Lung (tissue), 11 donors: ENCODE measurements at regions not wholly inside any gene's neighbourhood (a gene's known extent, or its start where the extent isn't known, plus 50 kb on each side); places are given as distances from the start of the nearest gene placed in this dataset.

Experiments used
- ATAC-seq: fragments of 200-7000 bp; cut with Tn5 transposase; one replicate; pipeline ENCODE4 v1.9.1; 2020; ENCODE audit warnings: moderate number of reproducible peaks; ENCODE audit not compliant: insufficient read depth, low FRiP score
- DNase-seq, 3 donors: peaks; one replicate each; pipeline ENCODE4 v3.0.0-alpha.2; 2013 to 2017
- H3K27ac ChIP-seq, 2 donors: one replicate each; pipeline ENCODE4 v1.5.1; 2013; ENCODE audit warnings: mild to moderate bottlenecking in 2 of 2, moderate library complexity in 2 of 2, control low read depth in 1 of 2, inconsistent platforms in 1 of 2, low read depth in 1 of 2, low read length in 1 of 2
- H3K27me3 ChIP-seq, 3 donors: one replicate each; pipeline ENCODE4 v1.5.1; 2013; ENCODE audit warnings: low read length in 2 of 3; ENCODE audit not compliant: control insufficient read depth in 3 of 3, insufficient read depth in 3 of 3
- H3K36me3 ChIP-seq, 4 donors: one replicate each; pipeline ENCODE4 v1.5.1; 2013; ENCODE audit warnings: low read length in 4 of 4, mild to moderate bottlenecking in 1 of 4, moderate library complexity in 1 of 4; ENCODE audit not compliant: control insufficient read depth in 4 of 4, insufficient read depth in 4 of 4
- H3K4me1 ChIP-seq, 5 donors: one replicate each; pipeline ENCODE4 v1.5.1; 2013; ENCODE audit warnings: low read length in 5 of 5, mild to moderate bottlenecking in 2 of 5, moderate library complexity in 1 of 5; ENCODE audit not compliant: control insufficient read depth in 5 of 5, insufficient read depth in 5 of 5
- H3K4me3 ChIP-seq: one replicate; pipeline ENCODE4 v1.5.1; 2013; ENCODE audit warnings: mild to moderate bottlenecking, control low read depth, moderate library complexity
- H3K9ac ChIP-seq, 2 donors: one replicate each; pipeline ENCODE4 v1.5.1; 2013; ENCODE audit warnings: low read length in 2 of 2, control low read depth in 1 of 2; ENCODE audit not compliant: insufficient read depth in 1 of 2
- H3K9me3 ChIP-seq, 4 donors: one replicate each; pipeline ENCODE4 v1.5.1; 2013; ENCODE audit warnings: low read length in 3 of 4, mild to moderate bottlenecking in 1 of 4, moderate library complexity in 1 of 4; ENCODE audit not compliant: control insufficient read depth in 4 of 4, insufficient read depth in 3 of 4
- WGBS, 2 donors: extraction: QIAGEN DNeasy Blood & Tissue Kit; methylation state at CpG; one replicate each; pipeline ENCODE4 v1.1.7; 2013; 5-methylcytosine and 5-hydroxymethylcytosine counted together
- TF ChIP-seq, protein P1 (sequence below): IDR thresholded peaks from 2 replicates; pipeline ENCODE4 v1.5.1; 2012; ENCODE audit warnings: mild to moderate bottlenecking; ENCODE audit errors: control extremely low read depth, extremely low read depth
- donor health status: control.
- donor health status: control.
- donor health status: Bipolar disorder and iron deficiency.
- donor health status: healthy.
- donor health status: DM: yes; HTN: yes; CAD: no.

GRCh38 chr4:177220376-177220775, 89.3 kb upstream of the NEIL3 start:
- ATAC-seq (no peak), DNase-seq (no peak)
- H3K27me3 ChIP-seq = no peaks in the 10 kb centered on the region
- TF ChIP-seq, protein P1, sequence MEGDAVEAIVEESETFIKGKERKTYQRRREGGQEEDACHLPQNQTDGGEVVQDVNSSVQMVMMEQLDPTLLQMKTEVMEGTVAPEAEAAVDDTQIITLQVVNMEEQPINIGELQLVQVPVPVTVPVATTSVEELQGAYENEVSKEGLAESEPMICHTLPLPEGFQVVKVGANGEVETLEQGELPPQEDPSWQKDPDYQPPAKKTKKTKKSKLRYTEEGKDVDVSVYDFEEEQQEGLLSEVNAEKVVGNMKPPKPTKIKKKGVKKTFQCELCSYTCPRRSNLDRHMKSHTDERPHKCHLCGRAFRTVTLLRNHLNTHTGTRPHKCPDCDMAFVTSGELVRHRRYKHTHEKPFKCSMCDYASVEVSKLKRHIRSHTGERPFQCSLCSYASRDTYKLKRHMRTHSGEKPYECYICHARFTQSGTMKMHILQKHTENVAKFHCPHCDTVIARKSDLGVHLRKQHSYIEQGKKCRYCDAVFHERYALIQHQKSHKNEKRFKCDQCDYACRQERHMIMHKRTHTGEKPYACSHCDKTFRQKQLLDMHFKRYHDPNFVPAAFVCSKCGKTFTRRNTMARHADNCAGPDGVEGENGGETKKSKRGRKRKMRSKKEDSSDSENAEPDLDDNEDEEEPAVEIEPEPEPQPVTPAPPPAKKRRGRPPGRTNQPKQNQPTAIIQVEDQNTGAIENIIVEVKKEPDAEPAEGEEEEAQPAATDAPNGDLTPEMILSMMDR = no peak
- no peaks in the 10 kb centered on the region for H3K36me3 ChIP-seq
- 69 to 72% methylated on average over 4 of the region's 4 CpGs for WGBS, 2 donors
- no peak overlapping the region for H3K4me3 ChIP-seq
- no peaks in the 10 kb centered on the region for H3K4me1 ChIP-seq
- H3K27ac ChIP-seq = no peak overlapping the region
- no peaks in the 10 kb centered on the region for H3K9me3 ChIP-seq
- H3K9ac ChIP-seq = no peak overlapping the region

- DNase-seq (no peak), ATAC-seq (no peak)
- Histone ChIP-seq H3K36me3 (no peaks in the 10 kb centered on the region), H3K4me3 (no peak overlapping the region), H3K27me3 (no peaks in the 10 kb centered on the region), H3K4me1 (no peaks in the 10 kb centered on the region), H3K9ac (no peak overlapping the region), H3K27ac (no peak overlapping the region), H3K9me3 (no peaks in the 10 kb centered on the region)
- 65 to 81% methylated on average over 2 of the region's 2 CpGs for WGBS, 2 donors
- TF ChIP-seq, protein P1 = no peak
Measured at GRCh38 chr4:177222781-177223180, 86.9 kb upstream of the NEIL3 start.

DNA sequence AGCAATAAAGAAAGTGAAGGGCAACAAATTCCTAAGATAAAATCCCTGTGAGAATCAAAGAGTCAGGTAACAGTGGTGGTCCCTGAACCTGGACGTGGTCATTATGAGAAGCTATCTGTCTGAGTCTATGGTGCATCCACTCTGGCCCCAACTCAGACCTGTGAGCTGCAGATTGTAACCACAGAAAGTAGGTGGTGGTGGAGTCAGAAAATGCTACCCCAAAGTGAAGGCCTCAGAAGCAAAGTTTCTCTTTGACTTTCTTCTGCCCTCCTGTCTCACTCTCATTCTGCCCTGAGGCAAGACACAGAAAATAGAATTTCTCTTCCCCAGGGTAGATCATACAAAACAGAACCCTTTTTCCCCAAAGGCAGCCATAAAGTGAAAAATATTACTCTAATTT, 84.1 kb upstream of the NEIL3 start:
- TF ChIP-seq, protein P1 = no peak
- H3K9me3 ChIP-seq = no peaks in the 10 kb centered on the region
- no peaks in the 10 kb centered on the region for H3K27me3 ChIP-seq
- ATAC-seq (no peak), DNase-seq (no peak)
- no peak overlapping the region for H3K4me3 ChIP-seq
- H3K36me3 ChIP-seq = no peaks in the 10 kb centered on the region
- 69 to 80% methylated on average over 1 of the region's 1 CpG for WGBS, 2 donors
- H3K4me1 ChIP-seq = peaks cover 0 to 4% (median 0%) of the 10 kb centered on the region in 5 donors
- H3K9ac ChIP-seq = no peak overlapping the region
- H3K27ac ChIP-seq = no peak overlapping the region

GRCh38 chr4:177227636-177228035, 82.0 kb upstream of the NEIL3 start:
- TF ChIP-seq, protein P1 = no peak
- Histone ChIP-seq H3K4me1 (peaks cover 0 to 4% (median 0%) of the 10 kb centered on the region in 5 donors), H3K36me3 (no peaks in the 10 kb centered on the region), H3K27me3 (no peaks in the 10 kb centered on the region), H3K9me3 (no peaks in the 10 kb centered on the region), H3K27ac (no peak overlapping the region), H3K4me3 (no peak overlapping the region), H3K9ac (no peak overlapping the region)
- WGBS, 2 donors = 88 to 97% methylated on average over 18 to 21 of the region's 21 CpGs
- no peak for DNase-seq
- no peak for ATAC-seq
